ENCODE measurements at regions not wholly inside any gene's neighbourhood (a gene's known extent, or its start where the extent isn't known, plus 50 kb on each side); places are given as distances from the start of the nearest gene placed in this dataset.

DNA sequence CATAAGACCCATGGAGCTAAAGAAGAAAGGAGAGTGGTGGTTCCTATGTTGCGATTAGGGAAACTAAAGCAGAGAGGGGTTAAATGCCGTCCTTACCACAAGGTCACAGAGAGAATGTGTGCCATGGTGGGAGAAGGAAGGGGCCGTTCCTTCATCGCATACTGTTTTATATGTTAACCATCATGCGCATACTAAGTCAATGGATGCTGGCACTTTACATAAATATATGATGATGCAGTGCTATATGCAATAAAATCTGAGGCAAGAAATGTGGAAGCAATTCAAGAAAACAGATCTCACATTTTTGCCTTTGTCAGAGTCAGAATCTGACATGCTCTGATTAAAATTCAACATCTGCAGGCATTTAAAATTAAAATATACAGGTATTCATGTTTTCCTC lies 168.1 kb downstream of the BMP4 start:
- CTCF ChIA-PET (ENCODE audit: partially characterized antibody) = no interaction called here

More for the DNA sequence above, 168.1 kb downstream of the BMP4 start:
- POLR2A ChIA-PET (ENCODE audit: partially characterized antibody) = no interaction called here
- H4K5ac ChIP-seq (ENCODE audit: insufficient read length, low read depth, low read length) = no peak overlapping the region
- no peaks in the 10 kb centered on the region for H3K9me3 ChIP-seq (ENCODE audit: insufficient read depth in 2 of 2, low read depth in 1 of 2, low read length in 1 of 2)
- H3K56ac ChIP-seq (replicated peaks; ENCODE audit: insufficient read length, low read depth, low read length) = no peak overlapping the region
- no peaks in the 10 kb centered on the region for H3K79me1 ChIP-seq (ENCODE audit: low read depth, low read length)
- no peak overlapping the region for H2BK5ac ChIP-seq (ENCODE audit: low read depth, low read length)
- no peaks in the 10 kb centered on the region for H4K20me1 ChIP-seq (replicated peaks in 1 of 2; ENCODE audit: control insufficient read depth in 1 of 2, insufficient read depth in 2 of 2, low read length in 2 of 2)
- no peak overlapping the region for H4K91ac ChIP-seq (replicated peaks; ENCODE audit: insufficient read length, low read length)
- H3K4me3 ChIP-seq (ENCODE audit: extremely low read depth in 1 of 4, insufficient read depth in 2 of 4, low read depth in 3 of 4, low read length in 4 of 4) = no peak overlapping the region
- WGBS, 2 experiments (ENCODE audit: extremely low coverage in 1 of 2, insufficient coverage in 1 of 2, insufficient read length in 1 of 2, insufficient replicate concordance in 2 of 2, low coverage in 1 of 2, low lambda C conversion rate in 2 of 2, missing lambda C conversion rate in 1 of 2) = 89% methylated on average over 5 of the region's 5 CpGs; no CpG with 5 or more reads in 1 of the 2 experiments
- no peak for FAIRE-seq
- no peak overlapping the region for H3K4me2 ChIP-seq (ENCODE audit: insufficient read depth in 1 of 2, low read depth in 2 of 2, low read length in 2 of 2)
- H2BK15ac ChIP-seq (ENCODE audit: low read length) = no peak overlapping the region
- H3K23ac ChIP-seq (ENCODE audit: insufficient read length) = no peak overlapping the region
- no peak overlapping the region for H2AFZ ChIP-seq (ENCODE audit: low read length)
- H3K18ac ChIP-seq (ENCODE audit: extremely low read depth, low read length) = no peak overlapping the region
- no peak for TF ChIP-seq CEBPB (IDR thresholded peaks at IDR 0.05; ENCODE audit: low read depth, low read length)
- TF ChIP-seq, protein P1, sequence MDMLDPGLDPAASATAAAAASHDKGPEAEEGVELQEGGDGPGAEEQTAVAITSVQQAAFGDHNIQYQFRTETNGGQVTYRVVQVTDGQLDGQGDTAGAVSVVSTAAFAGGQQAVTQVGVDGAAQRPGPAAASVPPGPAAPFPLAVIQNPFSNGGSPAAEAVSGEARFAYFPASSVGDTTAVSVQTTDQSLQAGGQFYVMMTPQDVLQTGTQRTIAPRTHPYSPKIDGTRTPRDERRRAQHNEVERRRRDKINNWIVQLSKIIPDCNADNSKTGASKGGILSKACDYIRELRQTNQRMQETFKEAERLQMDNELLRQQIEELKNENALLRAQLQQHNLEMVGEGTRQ (IDR thresholded peaks at IDR 0.05; ENCODE audit: low read length) = no peak
- TF ChIP-seq BCL11A (IDR thresholded peaks at IDR 0.05; ENCODE audit: low read depth in 2 of 2, low read length in 2 of 2) = no peak
- TF ChIP-seq RXRA (IDR thresholded peaks at IDR 0.05; ENCODE audit: insufficient read depth, low read depth, low read length) = no peak
- TF ChIP-seq POLR2A (IDR thresholded peaks at IDR 0.05; ENCODE audit: control extremely low read depth in 1 of 2, low read depth in 2 of 2, low read length in 2 of 2) = no peak
- no peak overlapping the region for H3K9ac ChIP-seq (replicated peaks in 1 of 4; ENCODE audit: extremely low read depth in 1 of 4, low read depth in 3 of 4, low read length in 3 of 4)
- H3K79me2 ChIP-seq (ENCODE audit: control insufficient read depth in 1 of 2, insufficient read depth in 2 of 2, low read length in 2 of 2) = no peaks in the 10 kb centered on the region
- H2AK5ac ChIP-seq (ENCODE audit: low read depth, low read length) = no peak overlapping the region
- no peaks in the 10 kb centered on the region for H3K4me1 ChIP-seq (replicated peaks in 1 of 4; ENCODE audit: control insufficient read depth in 3 of 4, insufficient read depth in 4 of 4, low read length in 3 of 4)
- H2BK20ac ChIP-seq (ENCODE audit: low read length) = no peak overlapping the region
- H2BK12ac ChIP-seq (ENCODE audit: low read depth, low read length) = no peak overlapping the region
- H3K14ac ChIP-seq (ENCODE audit: insufficient read length) = no peak overlapping the region
- no peaks in the 10 kb centered on the region for H3K36me3 ChIP-seq (ENCODE audit: control insufficient read depth in 2 of 4, insufficient read depth in 4 of 4, low read length in 3 of 4)
- H3K27ac ChIP-seq (ENCODE audit: low read depth, low read length) = no peak overlapping the region
- H4K8ac ChIP-seq (ENCODE audit: extremely low read depth, insufficient read depth, low read length) = no peak overlapping the region
- no peak overlapping the region for H3K4ac ChIP-seq (replicated peaks; ENCODE audit: insufficient read length, low read depth, low read length)
- H3K23me2 ChIP-seq (ENCODE audit: low read depth, low read length) = no peaks in the 10 kb centered on the region
- DNase-seq (ENCODE audit: low read depth in 1 of 2, low spot score in 2 of 2) = no peak
- H2BK120ac ChIP-seq (replicated peaks; ENCODE audit: low read depth, low read length) = no peak overlapping the region
- no peaks in the 10 kb centered on the region for H3K27me3 ChIP-seq (replicated peaks in 1 of 4; ENCODE audit: control insufficient read depth in 3 of 4, extremely low read depth in 1 of 4, insufficient read depth in 3 of 4, low read length in 3 of 4)

Measured in H1 (cell line).